Glutamatergic neuron (in vitro differentiated cells): ENCODE measurements at regions not wholly inside any gene's neighbourhood (a gene's known extent, or its start where the extent isn't known, plus 50 kb on each side); places are given as distances from the start of the nearest gene placed in this dataset.

ENCODE experiments used
- DNase-seq: peaks from one replicate; pipeline ENCODE4 v3.0.0; 2022
- H3K27ac Mint-ChIP-seq: one replicate; pipeline ENCODE4 v1.8.0; 2020; ENCODE audit warnings: mild to moderate bottlenecking, mixed read lengths, inconsistent platforms; ENCODE audit not compliant: unreplicated experiment
- H3K27me3 Mint-ChIP-seq: one replicate; pipeline ENCODE4 v1.8.0; 2020; ENCODE audit warnings: mild to moderate bottlenecking, moderate library complexity, mixed read lengths, inconsistent platforms; ENCODE audit not compliant: unreplicated experiment
- H3K36me3 Mint-ChIP-seq: one replicate; pipeline ENCODE4 v1.8.0; 2020; ENCODE audit warnings: mild to moderate bottlenecking, mixed read lengths, inconsistent platforms; ENCODE audit not compliant: unreplicated experiment
- H3K4me1 Mint-ChIP-seq: one replicate; pipeline ENCODE4 v1.8.0; 2020; ENCODE audit warnings: mild to moderate bottlenecking, low read depth, mixed read lengths, inconsistent platforms; ENCODE audit not compliant: unreplicated experiment
- H3K4me3 Mint-ChIP-seq: one replicate; pipeline ENCODE4 v1.8.0; 2020; ENCODE audit warnings: mild to moderate bottlenecking, mixed read lengths, inconsistent platforms; ENCODE audit not compliant: unreplicated experiment
- H3K9me3 Mint-ChIP-seq: one replicate; pipeline ENCODE4 v1.8.0; 2020; ENCODE audit warnings: mild to moderate bottlenecking, moderate library complexity, mixed read lengths, inconsistent platforms; ENCODE audit not compliant: unreplicated experiment
- TF ChIP-seq, protein P1 (sequence below): fragments of 200-600 bp; sonication (generic); IDR thresholded peaks from one replicate; pipeline ENCODE4 v1.5.0; 2021; ENCODE audit not compliant: partially characterized antibody, unreplicated experiment

DNA sequence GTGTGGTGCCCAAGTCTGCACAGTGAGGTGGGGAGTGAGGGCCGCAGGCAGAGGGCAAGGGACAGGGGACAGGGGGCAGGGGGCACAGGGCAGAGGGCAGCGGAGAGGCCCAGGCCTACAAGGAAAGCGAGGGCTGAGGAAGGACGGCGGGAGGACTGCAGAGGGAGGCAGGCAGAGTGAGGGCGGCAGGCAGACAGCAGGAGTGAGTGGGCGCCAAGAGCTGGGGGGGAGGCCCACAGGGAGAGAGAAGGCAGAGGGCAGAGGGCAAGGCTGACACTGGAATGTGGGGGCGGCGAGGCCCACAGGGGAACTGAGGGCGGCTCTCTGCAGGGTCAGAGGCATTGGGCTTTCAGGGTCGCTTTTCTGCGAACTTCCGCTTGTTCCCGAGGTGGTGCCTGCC is 267.8 kb upstream of the NDN start:
- Mint-ChIP-seq H3K9me3 (peaks cover 1% of the 10 kb centered on the region), H3K27ac (no peak overlapping the region), H3K4me1 (no peaks in the 10 kb centered on the region), H3K4me3 (no peak overlapping the region), H3K36me3 (no peaks in the 10 kb centered on the region), H3K27me3 (peaks cover 2% of the 10 kb centered on the region)
- TF ChIP-seq, protein P1, sequence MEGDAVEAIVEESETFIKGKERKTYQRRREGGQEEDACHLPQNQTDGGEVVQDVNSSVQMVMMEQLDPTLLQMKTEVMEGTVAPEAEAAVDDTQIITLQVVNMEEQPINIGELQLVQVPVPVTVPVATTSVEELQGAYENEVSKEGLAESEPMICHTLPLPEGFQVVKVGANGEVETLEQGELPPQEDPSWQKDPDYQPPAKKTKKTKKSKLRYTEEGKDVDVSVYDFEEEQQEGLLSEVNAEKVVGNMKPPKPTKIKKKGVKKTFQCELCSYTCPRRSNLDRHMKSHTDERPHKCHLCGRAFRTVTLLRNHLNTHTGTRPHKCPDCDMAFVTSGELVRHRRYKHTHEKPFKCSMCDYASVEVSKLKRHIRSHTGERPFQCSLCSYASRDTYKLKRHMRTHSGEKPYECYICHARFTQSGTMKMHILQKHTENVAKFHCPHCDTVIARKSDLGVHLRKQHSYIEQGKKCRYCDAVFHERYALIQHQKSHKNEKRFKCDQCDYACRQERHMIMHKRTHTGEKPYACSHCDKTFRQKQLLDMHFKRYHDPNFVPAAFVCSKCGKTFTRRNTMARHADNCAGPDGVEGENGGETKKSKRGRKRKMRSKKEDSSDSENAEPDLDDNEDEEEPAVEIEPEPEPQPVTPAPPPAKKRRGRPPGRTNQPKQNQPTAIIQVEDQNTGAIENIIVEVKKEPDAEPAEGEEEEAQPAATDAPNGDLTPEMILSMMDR, result no peak
- no peak for DNase-seq

- no peak for DNase-seq
- Mint-ChIP-seq H3K4me3 (no peak overlapping the region), H3K36me3 (no peaks in the 10 kb centered on the region), H3K27ac (no peak overlapping the region), H3K4me1 (no peaks in the 10 kb centered on the region), H3K27me3 (no peaks in the 10 kb centered on the region), H3K9me3 (no peaks in the 10 kb centered on the region)
- TF ChIP-seq, protein P1, result no peak
Observed at GRCh38 chr15:23983500-23984259, 296.6 kb upstream of the NDN start.

DNA sequence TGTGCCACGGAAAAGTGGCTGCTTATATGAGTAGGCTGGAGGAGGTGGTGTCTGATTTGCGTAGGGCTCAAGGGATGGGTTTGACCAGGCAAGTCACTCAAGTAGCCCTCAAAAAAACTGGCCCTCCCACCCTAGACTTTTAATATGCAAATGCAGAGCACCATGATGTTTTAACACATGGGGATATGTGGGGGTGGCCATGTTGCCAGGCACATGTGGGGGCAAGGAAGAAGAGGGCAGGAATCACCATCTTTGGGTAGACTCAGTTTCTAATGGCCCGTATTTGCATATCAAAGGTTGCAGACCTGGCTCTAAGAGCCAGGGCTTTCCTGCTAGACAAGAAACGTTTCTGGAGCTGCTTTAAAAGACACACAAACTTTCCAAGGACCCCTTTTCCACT is 307.2 kb upstream of the NDN start:
- no peaks in the 10 kb centered on the region for H3K27me3 Mint-ChIP-seq
- no peak for DNase-seq
- H3K36me3 Mint-ChIP-seq, result peaks cover 10% of the 10 kb centered on the region
- peaks cover 6% of the 10 kb centered on the region for H3K9me3 Mint-ChIP-seq
- H3K27ac Mint-ChIP-seq, result no peak overlapping the region
- TF ChIP-seq, protein P1, result no peak
- H3K4me1 Mint-ChIP-seq, result no peaks in the 10 kb centered on the region
- H3K4me3 Mint-ChIP-seq, result no peak overlapping the region

- no peak for DNase-seq
- Mint-ChIP-seq H3K27ac (no peak overlapping the region), H3K27me3 (no peaks in the 10 kb centered on the region), H3K4me3 (no peak overlapping the region), H3K9me3 (peaks cover 6% of the 10 kb centered on the region), H3K4me1 (no peaks in the 10 kb centered on the region), H3K36me3 (peaks cover 10% of the 10 kb centered on the region)
- TF ChIP-seq, protein P1, result no peak
Observed at GRCh38 chr15:23998056-23998455, 311.0 kb upstream of the NDN start.

- TF ChIP-seq, protein P1, result no peak
- DNase-seq, result no peak
- Mint-ChIP-seq H3K36me3 (no peaks in the 10 kb centered on the region), H3K4me1 (no peaks in the 10 kb centered on the region), H3K27me3 (peaks cover under 1% of the 10 kb centered on the region), H3K4me3 (no peak overlapping the region), H3K9me3 (peaks cover 2% of the 10 kb centered on the region), H3K27ac (no peak overlapping the region)
Observed at GRCh38 chr15:24008476-24008875, 321.4 kb upstream of the NDN start.
